HCT116 (cell line): ENCODE measurements at regions not wholly inside any gene's neighbourhood (a gene's known extent, or its start where the extent isn't known, plus 50 kb on each side); places are given as distances from the start of the nearest gene placed in this dataset.

Experiments
- ATAC-seq: fragments of 200-7000 bp; cut with Tn5 transposase; 2 replicates; pipeline ENCODE4 v1.9.1; 2020; ENCODE audit warnings: mild to moderate bottlenecking, moderate library complexity
- BruUV-seq: library from RNA; stranded (reverse); fragments of 400-500 nt; replicated peaks from 2 replicates; lab custom pipeline; 2021; lab: Mats Ljungman, UMichigan
- CTCF ChIA-PET: fragments of 300-600 bp; sonication (Branson Sonifier 250); formaldehyde crosslinking; loops from one replicate; lab custom pipeline; 2021; ENCODE audit warnings: antibody characterized with exemption; lab: Charles Lee
- POLR2A ChIA-PET: fragments of 300-600, 350-600 bp; sonication (Branson Sonifier 250); formaldehyde crosslinking; loops from one replicate; lab custom pipeline; 2021; ENCODE audit warnings: antibody characterized with exemption; lab: Charles Lee
- RAD21 ChIA-PET, 2 experiments: fragments of 300-600 bp; sonication (Branson Sonifier 250); formaldehyde crosslinking; loops; one replicate each; lab custom pipeline; 2023; ENCODE audit warnings: low total read pairs in 2 of 2; ENCODE audit not compliant: uncharacterized antibody in 2 of 2, unreplicated experiment in 2 of 2, low non-redundant PET in 1 of 2; lab: Charles Lee
- DNase-seq: peaks from one replicate; pipeline ENCODE4 v3.0.0-alpha.2; 2010; ENCODE audit warnings: low read depth, low spot score
- H2AFZ ChIP-seq: fragments of 200-600 bp; shearing (Covaris generic), sonication (generic); 2 replicates; pipeline ENCODE4 v1.6.1; 2017; ENCODE audit warnings: low read depth, mixed run types, mixed read lengths, antibody characterized with exemption, low read length; ENCODE audit not compliant: poor library complexity, severe bottlenecking
- H3K27ac ChIP-seq: 2 replicates; pipeline ENCODE4 v1.5.1; 2012; ENCODE audit warnings: low read depth, low read length
- H3K27me3 ChIP-seq: fragments of 200-600 bp; sonication (generic); 2 replicates; pipeline ENCODE4 v1.6.1; 2016; ENCODE audit warnings: mixed run types, low read length, mixed read lengths; ENCODE audit not compliant: insufficient read depth
- H3K36me3 ChIP-seq, 2 experiments: fragments of 200-500 bp in 1 of 2; fragments of 200-600 bp in 1 of 2; sonication (Bioruptor generic) in 1 of 2; sonication (generic) in 1 of 2; 2 replicates each; pipeline versions ENCODE4 v1.5.1 to v1.6.1; 2014 to 2016; ENCODE audit warnings: low read length in 2 of 2, inconsistent platforms in 1 of 2, mixed read lengths in 1 of 2, mixed run types in 1 of 2; ENCODE audit not compliant: insufficient read depth in 2 of 2, control insufficient read depth in 1 of 2
- H3K4me1 ChIP-seq, 2 experiments: fragments of 200-600 bp in 1 of 2; sonication (generic) in 1 of 2; 2 replicates each; pipeline versions ENCODE4 v1.5.1 to v1.6.1; 2012 to 2017; ENCODE audit warnings: low read length in 2 of 2, inconsistent platforms in 1 of 2, mild to moderate bottlenecking in 1 of 2, mixed read lengths in 1 of 2, mixed run types in 1 of 2, moderate library complexity in 1 of 2; ENCODE audit not compliant: insufficient read depth in 2 of 2, control insufficient read depth in 1 of 2
- H3K4me2 ChIP-seq: fragments of 200-600 bp; sonication (generic); 2 replicates; pipeline ENCODE4 v1.6.1; 2017; ENCODE audit warnings: mixed run types, low read length, mixed read lengths
- H3K4me3 ChIP-seq, 2 experiments: fragments of 200-600 bp in 1 of 2; sonication (generic) in 1 of 2; replicated peaks in 1 of 2; 2 replicates each; pipeline ENCODE4 v1.5.1; 2011 to 2016; ENCODE audit warnings: low read length in 2 of 2, control low read depth in 1 of 2, low read depth in 1 of 2, mild to moderate bottlenecking in 1 of 2, mixed read lengths in 1 of 2, mixed run types in 1 of 2
- H3K79me2 ChIP-seq: fragments of 200-600 bp; sonication (generic); 2 replicates; pipeline ENCODE4 v1.6.1; 2017; ENCODE audit warnings: mild to moderate bottlenecking, mixed run types, low read length, moderate library complexity, mixed read lengths; ENCODE audit not compliant: insufficient read depth
- H3K9ac ChIP-seq: fragments of 200-600 bp; sonication (generic); 2 replicates; pipeline ENCODE4 v1.6.1; 2016; ENCODE audit warnings: low read length, mixed read lengths
- H3K9me2 ChIP-seq: fragments of 200-600 bp; sonication (generic), shearing (Covaris generic); 2 replicates; pipeline ENCODE4 v1.6.1; 2017; ENCODE audit warnings: mixed run types, mild to moderate bottlenecking, moderate library complexity; ENCODE audit not compliant: insufficient read depth
- H3K9me3 ChIP-seq, 2 experiments: fragments of 200-500 bp in 1 of 2; fragments of 200-600 bp in 1 of 2; sonication (Bioruptor generic) in 1 of 2; sonication (generic) in 1 of 2; 2 replicates each; pipeline ENCODE4 v1.6.1; 2014 to 2017; ENCODE audit warnings: low read length in 2 of 2, mixed read lengths in 2 of 2, inconsistent platforms in 1 of 2, low read depth in 1 of 2, mild to moderate bottlenecking in 1 of 2, mixed run types in 1 of 2, moderate library complexity in 1 of 2; ENCODE audit not compliant: control insufficient read depth in 1 of 2, insufficient read depth in 1 of 2
- H4K20me1 ChIP-seq: fragments of 200-600 bp; sonication (generic), shearing (Covaris generic); 2 replicates; pipeline ENCODE4 v1.6.1; 2017; ENCODE audit warnings: mixed run types, mild to moderate bottlenecking, moderate library complexity; ENCODE audit not compliant: insufficient read depth
- CBX3 ChIP-seq: IDR thresholded peaks from 2 replicates; pipeline ENCODE4 v1.6.1; 2012; ENCODE audit warnings: low read depth
- CEBPB ChIP-seq: IDR thresholded peaks from 2 replicates; pipeline ENCODE4 v1.6.1; 2012; ENCODE audit warnings: low read depth
- CTCF ChIP-seq, 3 experiments: fragments of 200-600 bp in 1 of 3; sonication (generic) in 1 of 3; IDR thresholded peaks in 2 of 3; conservative IDR thresholded peaks in 1 of 3; 2 replicates each; pipeline ENCODE4 v1.5.1; 2012 to 2017; ENCODE audit warnings: low read depth in 2 of 3, low read length in 2 of 3, antibody characterized with exemption in 1 of 3, borderline replicate concordance in 1 of 3, control low read depth in 1 of 3, mild to moderate bottlenecking in 1 of 3, mixed read lengths in 1 of 3, mixed run types in 1 of 3, moderate library complexity in 1 of 3; ENCODE audit not compliant: insufficient read depth in 1 of 3
- EGR1 ChIP-seq: IDR thresholded peaks from 2 replicates; pipeline ENCODE4 v1.6.1; 2012; ENCODE audit warnings: low read depth
- ELF1 ChIP-seq: IDR thresholded peaks from 2 replicates; pipeline ENCODE4 v1.6.1; 2012; ENCODE audit warnings: low read depth, borderline replicate concordance
- EZH2 ChIP-seq: fragments of 200-600 bp; sonication (generic); IDR thresholded peaks from 2 replicates; pipeline ENCODE4 v1.6.1; 2017; ENCODE audit warnings: antibody characterized with exemption, mixed run types
- FOSL1 ChIP-seq: IDR thresholded peaks from 2 replicates; pipeline ENCODE4 v1.6.1; 2012; ENCODE audit warnings: low read depth
- JUND ChIP-seq: IDR thresholded peaks from 2 replicates; pipeline ENCODE4 v1.6.1; 2012
- MAX ChIP-seq: IDR thresholded peaks from 2 replicates; pipeline ENCODE4 v1.6.1; 2012
- POLR2A ChIP-seq: IDR thresholded peaks from 2 replicates; pipeline ENCODE4 v1.7.0; 2011; ENCODE audit warnings: borderline replicate concordance; ENCODE audit not compliant: insufficient read depth, insufficient read length; ENCODE audit errors: extremely low read depth
- POLR2AphosphoS5 ChIP-seq: IDR thresholded peaks from 2 replicates; pipeline ENCODE4 v1.6.1; 2011; ENCODE audit warnings: mild to moderate bottlenecking, low read depth, low read length, moderate library complexity
- RAD21 ChIP-seq: IDR thresholded peaks from 2 replicates; pipeline ENCODE4 v1.6.1; 2012; ENCODE audit warnings: low read depth, mild to moderate bottlenecking
- SP1 ChIP-seq: IDR thresholded peaks from 2 replicates; pipeline ENCODE4 v1.6.1; 2012; ENCODE audit warnings: low read depth
- SRF ChIP-seq: IDR thresholded peaks from 2 replicates; pipeline ENCODE4 v1.6.1; 2012; ENCODE audit warnings: low read depth
- YY1 ChIP-seq: IDR thresholded peaks from 2 replicates; pipeline ENCODE4 v1.6.1; 2011; ENCODE audit warnings: low read length, low read depth, moderate library complexity, mild to moderate bottlenecking; ENCODE audit not compliant: insufficient replicate concordance; ENCODE audit errors: extremely low read depth
- ZFX ChIP-seq: fragments of 450-650 bp; IDR thresholded peaks from 2 replicates; pipeline ENCODE4 v1.6.1; 2017
- intact Hi-C: fragments of 100-400 bp; cut with micrococcal nuclease; formaldehyde crosslinking; loops from 2 replicates; pipeline ENCODE4 v1.10.0; 2022
- TF ChIP-seq, protein P1 (sequence below): IDR thresholded peaks from 2 replicates; pipeline ENCODE4 v1.6.1; 2011; ENCODE audit warnings: mild to moderate bottlenecking, low read length, moderate library complexity; ENCODE audit not compliant: insufficient replicate concordance; ENCODE audit errors: extremely low read depth

GRCh38 chr5:29498860-29499259 is 1694.6 kb upstream of the CDH6 start (continued):
- TF ChIP-seq ZFX, result no peak

- ChIA-PET POLR2A (no interaction called here), CTCF (no interaction called here), RAD21 (no interaction called here)
- BruUV-seq, result no TSS peak
- no peak overlapping the region for H3K4me2 ChIP-seq
- intact Hi-C loops, result no loop called here
- H3K4me3 ChIP-seq, result no peak overlapping the region
- H3K27ac ChIP-seq, result no peak overlapping the region
- no peak for ATAC-seq
- no peak overlapping the region for H2AFZ ChIP-seq
- no peaks in the 10 kb centered on the region for H3K27me3 ChIP-seq
- H3K4me1 ChIP-seq, result no peaks in the 10 kb centered on the region
- no peak overlapping the region for H3K9ac ChIP-seq
- H4K20me1 ChIP-seq, result no peaks in the 10 kb centered on the region
- TF ChIP-seq POLR2A (no peak), ELF1 (no peak), EZH2 (no peak), CTCF (IDR thresholded peaks at IDR 0.05 in 2 of 3, conservative IDR thresholded peaks at IDR 0.05 in 1 of 3; ENCODE audit: borderline replicate concordance in 1 of 3, insufficient read depth in 1 of 3, low read depth in 2 of 3, low read length in 2 of 3) (no peak), JUND (no peak), CBX3 (no peak), MAX (no peak), CEBPB (no peak), EGR1 (no peak), SP1 (no peak), RAD21 (no peak), POLR2AphosphoS5 (no peak), SRF (no peak), YY1 (no peak), FOSL1 (no peak)
- TF ChIP-seq, protein P1, sequence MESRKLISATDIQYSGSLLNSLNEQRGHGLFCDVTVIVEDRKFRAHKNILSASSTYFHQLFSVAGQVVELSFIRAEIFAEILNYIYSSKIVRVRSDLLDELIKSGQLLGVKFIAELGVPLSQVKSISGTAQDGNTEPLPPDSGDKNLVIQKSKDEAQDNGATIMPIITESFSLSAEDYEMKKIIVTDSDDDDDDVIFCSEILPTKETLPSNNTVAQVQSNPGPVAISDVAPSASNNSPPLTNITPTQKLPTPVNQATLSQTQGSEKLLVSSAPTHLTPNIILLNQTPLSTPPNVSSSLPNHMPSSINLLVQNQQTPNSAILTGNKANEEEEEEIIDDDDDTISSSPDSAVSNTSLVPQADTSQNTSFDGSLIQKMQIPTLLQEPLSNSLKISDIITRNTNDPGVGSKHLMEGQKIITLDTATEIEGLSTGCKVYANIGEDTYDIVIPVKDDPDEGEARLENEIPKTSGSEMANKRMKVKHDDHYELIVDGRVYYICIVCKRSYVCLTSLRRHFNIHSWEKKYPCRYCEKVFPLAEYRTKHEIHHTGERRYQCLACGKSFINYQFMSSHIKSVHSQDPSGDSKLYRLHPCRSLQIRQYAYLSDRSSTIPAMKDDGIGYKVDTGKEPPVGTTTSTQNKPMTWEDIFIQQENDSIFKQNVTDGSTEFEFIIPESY, result no peak
- no peaks in the 10 kb centered on the region for H3K79me2 ChIP-seq
- no peaks in the 10 kb centered on the region for H3K36me3 ChIP-seq
- no peak for DNase-seq
- H3K9me2 ChIP-seq, result no peaks in the 10 kb centered on the region
- H3K9me3 ChIP-seq, result peaks cover 14 to 19% of the 10 kb centered on the region in 2 experiments; a peak in 2 of 4 replicates
These were observed 1695.1 kb upstream of the CDH6 start for GRCh38 chr5:29498412-29498811.
